ENCODE measurements at regions not wholly inside any gene's neighbourhood (a gene's known extent, or its start where the extent isn't known, plus 50 kb on each side); places are given as distances from the start of the nearest gene placed in this dataset.

GRCh38 chr15:29517829-29518228 is 248.2 kb upstream of the NSMCE3 start:
- no peak overlapping the region for H3K4ac ChIP-seq (ENCODE audit: low read depth in 1 of 2, low read length in 2 of 2)
- H3K4me1 ChIP-seq (ENCODE audit: control insufficient read depth, insufficient read depth, low read depth, low read length), result peaks cover 4% of the 10 kb centered on the region
- H4K8ac ChIP-seq (ENCODE audit: low read length), result no peak overlapping the region
- H3K4me3 ChIP-seq (ENCODE audit: insufficient read depth in 1 of 2, low read depth in 1 of 2, low read length in 2 of 2), result no peak overlapping the region
- H3K27me3 ChIP-seq (ENCODE audit: control insufficient read depth in 1 of 2, insufficient read depth in 1 of 2, low read length in 2 of 2), result no peaks in the 10 kb centered on the region
- H2BK120ac ChIP-seq (ENCODE audit: low read depth, low read length), result no peak overlapping the region
- H3K23ac ChIP-seq (ENCODE audit: low read length in 2 of 2), result no peak overlapping the region
- no peak overlapping the region for H3K18ac ChIP-seq (ENCODE audit: low read depth in 1 of 2, low read length in 2 of 2)
- no peaks in the 10 kb centered on the region for H3K36me3 ChIP-seq (ENCODE audit: control insufficient read depth in 1 of 2, insufficient read depth in 2 of 2, low read depth in 1 of 2, low read length in 2 of 2)
- H3K9me3 ChIP-seq (ENCODE audit: control insufficient read depth, low read length), result peaks cover 17% of the 10 kb centered on the region
- no peak for DNase-seq
- no peak overlapping the region for H4K91ac ChIP-seq (ENCODE audit: low read length)
- no peak overlapping the region for H3K9ac ChIP-seq (ENCODE audit: low read length)
- no peak overlapping the region for H3K14ac ChIP-seq (ENCODE audit: low read length in 2 of 2)
- H3K27ac ChIP-seq (ENCODE audit: low read length, poor library complexity, severe bottlenecking), result no peak overlapping the region
- 85% methylated on average over 4 of the region's 4 CpGs for WGBS
- no peak overlapping the region for H2BK5ac ChIP-seq (ENCODE audit: low read depth, low read length, poor library complexity, severe bottlenecking)
- no peak overlapping the region for H2AK5ac ChIP-seq (ENCODE audit: low read length, severe bottlenecking)
- H2BK15ac ChIP-seq (ENCODE audit: low read depth, poor library complexity, severe bottlenecking), result no peak overlapping the region
- H2BK12ac ChIP-seq (ENCODE audit: low read length in 2 of 2), result no peak overlapping the region
- H3K4me2 ChIP-seq (ENCODE audit: low read length, poor library complexity, severe bottlenecking), result no peak overlapping the region
- no peaks in the 10 kb centered on the region for H3K79me1 ChIP-seq (replicated peaks; ENCODE audit: low read length, poor library complexity, severe bottlenecking)
- H2AFZ ChIP-seq (ENCODE audit: low read depth, low read length), result no peak overlapping the region

- no peak overlapping the region for H3K9ac ChIP-seq (ENCODE audit: low read length)
- no peak for DNase-seq
- H3K27me3 ChIP-seq (ENCODE audit: control insufficient read depth in 1 of 2, insufficient read depth in 1 of 2, low read length in 2 of 2), result no peaks in the 10 kb centered on the region
- H2BK12ac ChIP-seq (ENCODE audit: low read length in 2 of 2), result no peak overlapping the region
- H2BK15ac ChIP-seq (ENCODE audit: low read depth, poor library complexity, severe bottlenecking), result no peak overlapping the region
- no CpG with 5 or more reads among the region's 3 CpGs for WGBS
- no peak overlapping the region for H2AK5ac ChIP-seq (ENCODE audit: low read length, severe bottlenecking)
- no peaks in the 10 kb centered on the region for H3K79me1 ChIP-seq (replicated peaks; ENCODE audit: low read length, poor library complexity, severe bottlenecking)
- peaks cover 2% of the 10 kb centered on the region for H3K4me1 ChIP-seq (ENCODE audit: control insufficient read depth, insufficient read depth, low read depth, low read length)
- no peak overlapping the region for H3K4ac ChIP-seq (ENCODE audit: low read depth in 1 of 2, low read length in 2 of 2)
- no peak overlapping the region for H3K23ac ChIP-seq (ENCODE audit: low read length in 2 of 2)
- no peak overlapping the region for H3K4me2 ChIP-seq (ENCODE audit: low read length, poor library complexity, severe bottlenecking)
- H4K91ac ChIP-seq (ENCODE audit: low read length), result no peak overlapping the region
- no peak overlapping the region for H2BK5ac ChIP-seq (ENCODE audit: low read depth, low read length, poor library complexity, severe bottlenecking)
- no peak overlapping the region for H3K18ac ChIP-seq (ENCODE audit: low read depth in 1 of 2, low read length in 2 of 2)
- no peak overlapping the region for H2AFZ ChIP-seq (ENCODE audit: low read depth, low read length)
- no peak overlapping the region for H3K27ac ChIP-seq (ENCODE audit: low read length, poor library complexity, severe bottlenecking)
- peaks cover 17% of the 10 kb centered on the region for H3K9me3 ChIP-seq (ENCODE audit: control insufficient read depth, low read length)
- no peak overlapping the region for H3K14ac ChIP-seq (ENCODE audit: low read length in 2 of 2)
- no peaks in the 10 kb centered on the region for H3K36me3 ChIP-seq (ENCODE audit: control insufficient read depth in 1 of 2, insufficient read depth in 2 of 2, low read depth in 1 of 2, low read length in 2 of 2)
- H4K8ac ChIP-seq (ENCODE audit: low read length), result no peak overlapping the region
- no peak overlapping the region for H2BK120ac ChIP-seq (ENCODE audit: low read depth, low read length)
- no peak overlapping the region for H3K4me3 ChIP-seq (ENCODE audit: insufficient read depth in 1 of 2, low read depth in 1 of 2, low read length in 2 of 2)
Measured at GRCh38 chr15:29516929-29517328, 247.3 kb upstream of the NSMCE3 start.

GRCh38 chr15:29514926-29515325 is 245.3 kb upstream of the NSMCE3 start:
- Histone ChIP-seq H3K9me3 (ENCODE audit: control insufficient read depth, low read length) (peaks cover 17% of the 10 kb centered on the region), H2BK15ac (ENCODE audit: low read depth, poor library complexity, severe bottlenecking) (no peak overlapping the region), H2AFZ (ENCODE audit: low read depth, low read length) (no peak overlapping the region), H3K14ac (ENCODE audit: low read length in 2 of 2) (no peak overlapping the region), H3K79me1 (replicated peaks; ENCODE audit: low read length, poor library complexity, severe bottlenecking) (no peaks in the 10 kb centered on the region), H3K36me3 (ENCODE audit: control insufficient read depth in 1 of 2, insufficient read depth in 2 of 2, low read depth in 1 of 2, low read length in 2 of 2) (no peaks in the 10 kb centered on the region), H3K27me3 (ENCODE audit: control insufficient read depth in 1 of 2, insufficient read depth in 1 of 2, low read length in 2 of 2) (no peaks in the 10 kb centered on the region), H4K91ac (ENCODE audit: low read length) (no peak overlapping the region), H3K18ac (ENCODE audit: low read depth in 1 of 2, low read length in 2 of 2) (no peak overlapping the region), H3K9ac (ENCODE audit: low read length) (no peak overlapping the region), H2BK120ac (ENCODE audit: low read depth, low read length) (no peak overlapping the region), H3K4me2 (ENCODE audit: low read length, poor library complexity, severe bottlenecking) (no peak overlapping the region), H3K27ac (ENCODE audit: low read length, poor library complexity, severe bottlenecking) (no peak overlapping the region), H3K4ac (ENCODE audit: low read depth in 1 of 2, low read length in 2 of 2) (no peak overlapping the region), H2BK5ac (ENCODE audit: low read depth, low read length, poor library complexity, severe bottlenecking) (no peak overlapping the region), H3K4me1 (ENCODE audit: control insufficient read depth, insufficient read depth, low read depth, low read length) (peaks cover 2% of the 10 kb centered on the region), H4K8ac (ENCODE audit: low read length) (no peak overlapping the region), H2AK5ac (ENCODE audit: low read length, severe bottlenecking) (no peak overlapping the region), H3K4me3 (ENCODE audit: insufficient read depth in 1 of 2, low read depth in 1 of 2, low read length in 2 of 2) (no peak overlapping the region), H2BK12ac (ENCODE audit: low read length in 2 of 2) (no peak overlapping the region), H3K23ac (ENCODE audit: low read length in 2 of 2) (no peak overlapping the region)
- 43% methylated on average over 3 of the region's 4 CpGs for WGBS
- no peak for DNase-seq

DNA sequence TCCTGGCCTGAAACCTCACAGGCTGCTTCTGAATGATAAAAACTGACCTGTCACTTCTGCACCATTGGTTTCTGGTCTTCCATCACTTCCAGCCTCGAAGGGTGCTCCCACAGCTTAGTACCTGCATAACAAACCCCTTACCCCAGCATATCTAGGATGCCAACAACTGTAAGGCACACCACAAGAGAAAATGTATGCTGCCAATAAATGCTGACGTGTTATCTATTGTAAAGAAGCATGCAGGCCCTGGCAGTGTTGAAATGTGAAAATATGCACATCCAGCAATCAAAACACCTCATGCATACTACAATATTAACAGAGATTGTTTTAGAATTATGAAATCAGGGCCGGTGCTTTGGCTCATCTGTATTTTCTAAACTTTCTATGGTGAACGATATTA is 242.0 kb upstream of the NSMCE3 start:
- Histone ChIP-seq H3K14ac (ENCODE audit: low read length in 2 of 2) (no peak overlapping the region), H3K18ac (ENCODE audit: low read depth in 1 of 2, low read length in 2 of 2) (no peak overlapping the region), H4K91ac (ENCODE audit: low read length) (no peak overlapping the region), H3K4me2 (ENCODE audit: low read length, poor library complexity, severe bottlenecking) (no peak overlapping the region), H2BK12ac (ENCODE audit: low read length in 2 of 2) (no peak overlapping the region), H3K27ac (ENCODE audit: low read length, poor library complexity, severe bottlenecking) (no peak overlapping the region), H4K8ac (ENCODE audit: low read length) (no peak overlapping the region), H2AK5ac (ENCODE audit: low read length, severe bottlenecking) (no peak overlapping the region), H2AFZ (ENCODE audit: low read depth, low read length) (no peak overlapping the region), H2BK5ac (ENCODE audit: low read depth, low read length, poor library complexity, severe bottlenecking) (no peak overlapping the region), H2BK15ac (ENCODE audit: low read depth, poor library complexity, severe bottlenecking) (no peak overlapping the region), H2BK120ac (ENCODE audit: low read depth, low read length) (no peak overlapping the region), H3K79me1 (replicated peaks; ENCODE audit: low read length, poor library complexity, severe bottlenecking) (no peaks in the 10 kb centered on the region), H3K4me1 (ENCODE audit: control insufficient read depth, insufficient read depth, low read depth, low read length) (no peaks in the 10 kb centered on the region), H3K4ac (ENCODE audit: low read depth in 1 of 2, low read length in 2 of 2) (no peak overlapping the region), H3K9me3 (ENCODE audit: control insufficient read depth, low read length) (peaks cover 4% of the 10 kb centered on the region), H3K23ac (ENCODE audit: low read length in 2 of 2) (no peak overlapping the region), H3K4me3 (ENCODE audit: insufficient read depth in 1 of 2, low read depth in 1 of 2, low read length in 2 of 2) (no peak overlapping the region), H3K27me3 (ENCODE audit: control insufficient read depth in 1 of 2, insufficient read depth in 1 of 2, low read length in 2 of 2) (no peaks in the 10 kb centered on the region), H3K36me3 (ENCODE audit: control insufficient read depth in 1 of 2, insufficient read depth in 2 of 2, low read depth in 1 of 2, low read length in 2 of 2) (no peaks in the 10 kb centered on the region), H3K9ac (ENCODE audit: low read length) (no peak overlapping the region)
- no peak for DNase-seq
- WGBS, result 45% methylated on average over 2 of the region's 4 CpGs

Measured in mesenchymal stem cell (in vitro differentiated cells and primary cell).